Vagina (tissue), 2 donors: ENCODE measurements at regions not wholly inside any gene's neighbourhood (a gene's known extent, or its start where the extent isn't known, plus 50 kb on each side); places are given as distances from the start of the nearest gene placed in this dataset.

Experiments used
- CTCF ChIP-seq, 3 experiments: fragments of 450-650 bp in 2 of 3; fragments of 200-600 bp in 1 of 3; sonication (generic) in 1 of 3; IDR thresholded peaks; one replicate each; pipeline ENCODE4 v1.5.1; 2017 to 2019; ENCODE audit warnings: antibody characterized with exemption in 3 of 3, mild to moderate bottlenecking in 2 of 3, moderate library complexity in 2 of 3
- POLR2A ChIP-seq, 2 donors: fragments of 450-650 bp; IDR thresholded peaks; one replicate each; pipeline ENCODE4 v1.6.1; 2017; ENCODE audit warnings: antibody characterized with exemption in 2 of 2, mild to moderate bottlenecking in 2 of 2, moderate library complexity in 2 of 2

- no peak for TF ChIP-seq CTCF (IDR thresholded peaks at IDR 0.05)
- TF ChIP-seq POLR2A (IDR thresholded peaks at IDR 0.05), result no peak
Measured at GRCh38 chr4:95909211-95909610, 69.3 kb downstream of the PDHA2 start.
